WTC11 (cell line): ENCODE measurements at regions not wholly inside any gene's neighbourhood (a gene's known extent, or its start where the extent isn't known, plus 50 kb on each side); places are given as distances from the start of the nearest gene placed in this dataset.

Experiments used
- CTCF ChIP-seq: fragments of 200-600 bp; IDR thresholded peaks from 2 replicates; pipeline ENCODE4 v1.8.0; 2022; ENCODE audit warnings: antibody characterized with exemption
- USF1 ChIP-seq: sonication (generic); formaldehyde crosslinking; IDR thresholded peaks from 2 replicates; pipeline ENCODE4 v1.8.0; 2022; ENCODE audit warnings: mild to moderate bottlenecking, missing genetic modification reagents
- ZBTB21 ChIP-seq: sonication (generic); formaldehyde crosslinking; IDR thresholded peaks from 2 replicates; pipeline ENCODE4 v1.8.1; 2023; ENCODE audit warnings: mild to moderate bottlenecking, missing genetic modification reagents, borderline replicate concordance

- TF ChIP-seq CTCF (no peak), ZBTB21 (CRISPR knock-in tag) (no peak), USF1 (CRISPR knock-in tag) (no peak)
Measured at GRCh38 chr4:153114771-153115321, 89.4 kb upstream of the TRIM2 start.
